Thyroid gland (tissue), 4 donors: ENCODE measurements at regions not wholly inside any gene's neighbourhood (a gene's known extent, or its start where the extent isn't known, plus 50 kb on each side); places are given as distances from the start of the nearest gene placed in this dataset.

Experiments
- CTCF ChIP-seq, 6 experiments: fragments of 200-600 bp in 3 of 6; fragments of 450-650 bp in 3 of 6; sonication (generic) in 3 of 6; IDR thresholded peaks; one replicate each; pipeline ENCODE4 v1.5.1; 2016 to 2019; ENCODE audit warnings: antibody characterized with exemption in 6 of 6, mild to moderate bottlenecking in 2 of 6, inconsistent platforms in 1 of 6, moderate library complexity in 1 of 6
- POLR2A ChIP-seq, 2 donors: fragments of 450-650 bp; IDR thresholded peaks; one replicate each; pipeline ENCODE4 v1.6.1; 2017; ENCODE audit warnings: antibody characterized with exemption in 2 of 2, mild to moderate bottlenecking in 2 of 2, moderate library complexity in 1 of 2

GRCh38 chr10:28449382-28449781 is 83.5 kb upstream of the WAC start:
- TF ChIP-seq CTCF (IDR thresholded peaks at IDR 0.05) (no peak), POLR2A (IDR thresholded peaks at IDR 0.05) (no peak)
